ENCODE measurements at regions not wholly inside any gene's neighbourhood (a gene's known extent, or its start where the extent isn't known, plus 50 kb on each side); places are given as distances from the start of the nearest gene placed in this dataset.

DNA sequence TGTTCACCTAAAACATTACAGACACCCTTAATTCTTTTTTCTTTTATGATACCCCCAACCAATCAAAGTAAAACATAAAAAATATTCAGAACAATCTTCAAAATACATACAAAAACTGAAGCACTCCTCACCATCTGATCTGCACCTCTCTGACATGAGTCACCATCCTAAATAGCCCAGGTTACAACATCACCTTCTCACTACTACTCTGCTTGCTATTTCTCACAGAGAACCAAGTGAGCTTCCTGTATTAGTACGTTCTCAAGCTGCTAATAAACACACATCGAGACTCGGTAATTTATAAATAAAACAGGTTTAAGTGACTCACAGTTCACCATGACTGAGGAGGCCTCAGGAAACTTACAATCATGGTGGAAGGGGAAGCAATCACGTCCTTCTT lies 183.5 kb downstream of the CBLN2 start:
- DNase-seq (ENCODE audit: low read depth, low spot score), result no peak

DNA sequence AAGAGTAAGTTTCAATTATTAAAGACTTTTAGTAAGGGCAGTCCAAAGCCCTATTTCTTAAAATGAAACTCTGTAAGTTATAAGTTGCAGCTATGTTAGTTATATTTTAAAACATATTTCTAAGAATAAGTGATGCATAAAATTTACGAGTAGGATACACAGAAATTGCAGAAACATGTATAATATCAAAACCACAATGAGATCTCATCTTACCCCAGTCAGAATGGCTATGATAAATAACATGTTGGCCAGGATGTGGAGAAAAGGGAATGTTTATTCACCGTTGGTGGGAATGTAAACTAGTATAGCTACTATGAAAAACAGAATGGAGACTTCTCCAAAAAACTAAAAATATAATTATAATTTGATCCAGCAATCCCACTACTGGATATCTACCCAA lies 201.2 kb downstream of the CBLN2 start:
- peak; percentile 36 for DNase-seq (ENCODE audit: low read depth, low spot score)

DNA sequence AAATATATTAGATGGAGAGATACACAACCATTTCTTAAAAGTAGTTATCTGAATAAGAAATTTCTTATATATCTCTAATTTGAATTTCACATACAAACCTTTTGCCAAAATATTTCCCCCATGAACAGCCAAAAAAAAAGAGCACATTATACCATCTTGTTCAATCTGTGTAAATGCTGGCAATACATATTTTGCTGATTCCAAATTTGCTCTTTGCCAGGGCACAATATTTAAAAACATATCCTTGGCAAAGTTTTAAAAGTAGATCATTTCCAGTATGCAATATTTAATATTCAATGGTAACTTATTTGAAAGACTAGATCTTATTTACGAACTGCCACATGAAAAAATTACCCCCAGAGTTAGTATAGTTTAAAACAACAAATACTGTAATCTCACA lies 204.2 kb downstream of the CBLN2 start:
- DNase-seq (ENCODE audit: low read depth, low spot score), result no peak

DNA sequence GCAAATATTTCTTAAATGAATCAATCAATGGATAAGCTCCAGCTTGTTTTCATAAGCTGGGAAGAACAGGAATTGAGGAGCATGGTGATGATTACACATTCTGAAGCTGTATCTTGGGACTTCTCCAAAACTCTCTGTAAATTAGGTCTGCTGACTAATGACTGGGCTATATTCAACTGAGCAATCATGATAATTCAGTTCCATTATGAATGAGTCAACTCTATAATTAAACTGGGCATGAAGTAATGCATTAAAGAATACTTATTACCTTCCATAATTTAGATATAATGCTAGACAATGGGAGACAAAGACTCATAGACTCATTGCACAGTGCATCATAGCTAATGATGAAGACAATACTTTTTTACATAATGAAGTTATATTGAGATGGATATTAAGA lies 207.4 kb downstream of the CBLN2 start:
- no peak for DNase-seq (ENCODE audit: low read depth, low spot score)

- DNase-seq (ENCODE audit: low read depth, low spot score), result no peak
Measured at GRCh38 chr18:72329533-72329932, 214.6 kb downstream of the CBLN2 start.

- no peak for DNase-seq (ENCODE audit: low read depth, low spot score)
Measured at GRCh38 chr18:72325307-72325706, 218.8 kb downstream of the CBLN2 start.

- no peak for DNase-seq (ENCODE audit: low read depth, low spot score)
Measured at GRCh38 chr18:72324677-72325076, 219.5 kb downstream of the CBLN2 start.

GRCh38 chr18:72316497-72316896 lies 227.6 kb downstream of the CBLN2 start:
- no peak for DNase-seq (ENCODE audit: low read depth, low spot score)

GRCh38 chr18:72283148-72283925 lies 260.8 kb downstream of the CBLN2 start:
- no peak for DNase-seq (ENCODE audit: low read depth, low spot score)

DNA sequence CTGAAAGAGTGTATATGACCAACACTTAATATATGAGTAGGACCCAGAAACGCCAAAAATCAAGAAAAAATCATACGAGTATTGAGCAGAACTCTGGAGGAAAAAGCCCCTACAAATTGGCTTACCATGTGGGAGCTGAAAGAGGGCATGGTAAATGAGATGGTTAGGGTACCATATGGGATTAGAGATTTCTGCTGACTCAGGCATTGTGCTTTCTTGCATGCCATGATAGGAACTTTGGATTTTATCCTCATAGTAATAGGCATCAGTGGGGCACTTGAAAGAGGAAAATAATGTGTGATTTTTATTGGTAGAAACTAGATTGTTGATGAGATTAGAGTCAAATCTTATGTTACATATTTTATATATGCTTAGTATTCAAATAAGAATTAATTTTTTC lies 271.1 kb downstream of the CBLN2 start:
- DNase-seq (ENCODE audit: low read depth, low spot score), result no peak

GRCh38 chr18:72261590-72261989 lies 282.6 kb downstream of the CBLN2 start:
- no peak for DNase-seq (ENCODE audit: low read depth, low spot score)

- no peak for DNase-seq (ENCODE audit: low read depth, low spot score)
Measured at GRCh38 chr18:72246076-72246475, 298.1 kb downstream of the CBLN2 start.

DNA sequence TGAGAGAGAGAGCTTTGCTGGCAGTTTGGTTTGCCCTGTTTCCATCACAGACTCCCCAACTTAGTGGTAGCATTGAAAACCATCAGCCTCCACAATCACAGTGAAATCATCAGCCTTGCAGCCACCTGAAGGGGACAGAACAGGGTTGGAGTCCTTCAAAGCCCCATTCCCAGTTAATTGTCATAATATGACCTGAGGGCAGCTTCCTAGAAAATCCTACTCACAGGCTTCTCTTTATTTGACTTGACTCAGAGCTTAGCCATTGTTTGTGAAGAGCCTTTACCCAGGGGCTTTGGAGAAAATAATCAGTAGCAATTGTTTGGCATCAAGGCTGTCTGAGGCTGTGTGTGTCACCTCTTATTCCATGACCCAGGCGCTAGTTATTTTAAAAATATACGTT lies 308.7 kb downstream of the CBLN2 start:
- no peak for DNase-seq (ENCODE audit: low read depth, low spot score)

DNA sequence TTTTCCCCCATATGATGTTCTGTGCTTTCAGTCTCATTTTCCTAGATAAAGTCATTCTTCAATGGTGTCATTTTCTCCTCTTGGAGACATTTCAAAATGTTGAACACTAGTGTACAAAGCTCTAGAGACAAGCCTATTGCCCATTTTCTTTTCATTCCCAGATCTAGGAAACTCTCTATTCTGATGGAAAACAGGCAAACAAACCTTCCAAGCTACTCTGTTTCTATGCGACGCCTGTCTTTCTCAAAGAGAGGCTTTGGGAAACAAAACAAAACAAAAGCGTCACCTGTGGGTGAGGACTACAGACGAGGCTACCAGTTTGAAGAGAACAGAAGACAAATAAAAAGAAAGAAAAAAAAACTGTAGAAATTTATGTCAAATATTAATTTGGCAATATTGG lies 311.0 kb downstream of the CBLN2 start:
- no peak for DNase-seq (ENCODE audit: low read depth, low spot score)

DNA sequence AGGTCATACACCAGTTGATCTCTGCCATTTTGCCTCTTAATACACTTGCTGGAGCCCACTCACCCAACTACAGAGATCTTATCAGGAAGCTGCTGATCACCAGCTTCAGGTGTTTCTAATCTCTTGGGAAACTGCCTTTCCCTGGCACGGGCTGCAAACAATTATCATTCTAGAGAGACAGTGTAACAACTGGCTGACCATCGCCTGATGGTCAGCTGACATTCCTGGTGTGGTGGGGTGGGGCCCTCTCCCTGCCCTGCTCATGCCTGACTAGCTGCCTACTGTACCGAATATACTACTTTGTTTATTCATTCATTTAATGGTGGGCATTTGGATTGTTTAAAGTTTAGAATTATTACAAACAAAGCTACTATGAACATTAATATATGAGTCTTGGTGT lies 311.5 kb downstream of the CBLN2 start:
- DNase-seq (ENCODE audit: low read depth, low spot score), result no peak

GRCh38 chr18:72225958-72226357 lies 318.2 kb downstream of the CBLN2 start:
- no peak for DNase-seq (ENCODE audit: low read depth, low spot score)

DNA sequence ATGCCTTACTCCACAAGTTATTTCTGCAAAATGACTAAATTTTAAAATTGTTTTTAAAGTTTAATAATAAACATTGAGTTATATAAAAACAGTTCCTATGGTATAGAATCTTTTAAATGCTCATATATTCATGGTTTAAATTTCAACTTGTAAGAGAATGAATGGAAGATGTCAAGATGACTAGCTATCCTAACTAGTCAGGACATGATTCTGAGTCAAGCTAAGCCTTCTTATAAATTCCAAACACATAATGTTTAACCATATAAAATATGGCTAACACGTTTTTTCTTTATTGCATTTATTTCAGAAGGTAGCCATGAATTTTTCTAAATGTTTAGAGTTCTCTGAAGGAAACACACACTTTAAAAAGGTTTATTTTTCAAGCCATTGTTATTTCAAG lies 320.4 kb downstream of the CBLN2 start:
- DNase-seq (ENCODE audit: low read depth, low spot score), result no peak

GRCh38 chr18:72208920-72209676 lies 335.0 kb downstream of the CBLN2 start:
- no peak for DNase-seq (ENCODE audit: low read depth, low spot score)

GRCh38 chr18:72207280-72207679 lies 336.9 kb downstream of the CBLN2 start:
- DNase-seq (ENCODE audit: low read depth, low spot score), result no peak

- no peak for DNase-seq (ENCODE audit: low read depth, low spot score)
Measured at GRCh38 chr18:72206814-72207213, 337.3 kb downstream of the CBLN2 start.

DNA sequence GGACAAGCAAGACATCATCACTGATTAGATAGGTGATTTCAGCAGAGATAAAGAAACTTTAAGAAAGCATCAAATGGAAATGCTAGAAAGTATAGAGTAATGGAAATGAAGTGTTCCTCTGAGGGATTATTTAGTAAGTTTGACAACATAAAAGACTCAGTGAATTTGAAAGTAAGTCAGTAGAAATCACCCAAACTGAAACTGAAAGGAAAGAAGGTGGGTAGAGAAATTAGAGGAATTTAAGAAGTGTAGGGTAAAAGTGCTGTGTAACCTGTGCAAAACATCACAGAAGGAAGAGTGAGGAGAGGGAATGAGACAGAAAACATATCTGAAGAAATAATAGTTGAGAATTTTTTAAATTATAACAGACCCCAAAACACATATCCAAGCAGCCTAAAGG lies 343.1 kb downstream of the CBLN2 start:
- no peak for DNase-seq (ENCODE audit: low read depth, low spot score)

DNA sequence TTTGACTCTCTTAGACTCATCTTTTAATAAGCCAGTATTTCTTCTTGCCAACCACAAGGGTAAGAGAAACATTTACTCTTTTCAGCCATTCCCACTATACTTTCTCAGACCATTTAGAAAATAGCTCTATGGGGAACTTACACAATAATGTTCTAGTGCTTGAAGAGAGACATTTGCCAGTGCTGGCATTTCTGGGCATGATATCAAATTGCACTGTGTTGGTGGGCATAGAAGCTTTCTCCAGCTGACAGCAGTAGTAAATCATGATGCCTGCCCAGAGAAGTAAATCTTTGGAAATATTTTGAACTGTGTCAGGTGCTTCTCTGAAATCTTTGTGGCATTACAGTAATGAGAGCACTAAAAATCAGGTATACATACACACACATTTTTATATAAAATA lies 346.6 kb downstream of the CBLN2 start:
- DNase-seq (ENCODE audit: low read depth, low spot score), result no peak

DNA sequence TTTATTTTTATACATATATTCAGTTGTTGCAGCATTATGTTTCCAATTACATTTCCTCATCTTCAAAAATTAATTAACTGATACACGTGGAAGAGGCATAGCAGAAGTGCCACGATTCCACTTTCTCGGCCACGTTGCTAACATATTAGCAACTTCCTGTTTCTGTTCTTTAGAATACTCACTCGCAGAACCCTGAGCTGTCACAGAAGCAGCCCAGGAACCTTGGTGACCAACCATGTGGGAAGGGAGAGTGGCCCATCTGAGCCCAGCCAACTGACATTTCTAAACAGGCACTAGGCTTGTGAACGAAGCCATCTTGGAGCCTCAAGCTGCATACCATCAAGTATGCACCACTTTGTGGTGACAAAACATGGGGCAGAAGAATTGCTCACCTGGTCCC lies 350.1 kb downstream of the CBLN2 start:
- no peak for DNase-seq (ENCODE audit: low read depth, low spot score)

Data from brain pericyte (primary cell).